Heart left ventricle (tissue), 16 donors: ENCODE measurements at regions not wholly inside any gene's neighbourhood (a gene's known extent, or its start where the extent isn't known, plus 50 kb on each side); places are given as distances from the start of the nearest gene placed in this dataset.

Experiments used
- ATAC-seq, 4 donors: fragments of 200-7000 bp; cut with Tn5 transposase; one replicate each; pipeline ENCODE4 v1.9.1; 2020 to 2022; ENCODE audit warnings: moderate library complexity in 4 of 4, mild to moderate bottlenecking in 3 of 4, moderate number of reproducible peaks in 1 of 4
- DNase-seq, 5 donors: peaks; one replicate each; pipeline ENCODE4 v3.0.0-alpha.2; 2020
- H3K27ac ChIP-seq, 12 donors: fragments of 200-600 bp; sonication (generic) in 4 of 12; one replicate each; pipeline versions ENCODE4 v1.5.0 to v1.8.0; 2016 to 2022; ENCODE audit warnings: mild to moderate bottlenecking in 2 of 12
- H3K27me3 ChIP-seq, 9 donors: fragments of 200-600 bp; sonication (generic) in 2 of 9; one replicate each; pipeline versions ENCODE4 v1.5.1 to v1.8.0; 2016 to 2022; ENCODE audit warnings: mild to moderate bottlenecking in 3 of 9
- H3K36me3 ChIP-seq, 9 donors: fragments of 200-600 bp; sonication (generic) in 2 of 9; one replicate each; pipeline versions ENCODE4 v1.5.0 to v1.8.0; 2018 to 2022; ENCODE audit warnings: mild to moderate bottlenecking in 2 of 9
- H3K4me1 ChIP-seq, 12 donors: fragments of 200-600 bp; sonication (generic) in 4 of 12; one replicate each; pipeline versions ENCODE4 v1.5.0 to v1.8.0; 2016 to 2022; ENCODE audit warnings: mild to moderate bottlenecking in 3 of 12
- H3K4me3 ChIP-seq, 12 donors: fragments of 200-600 bp; sonication (generic) in 4 of 12; one replicate each; pipeline versions ENCODE4 v1.5.0 to v1.8.0; 2017 to 2022; ENCODE audit warnings: mild to moderate bottlenecking in 9 of 12, moderate library complexity in 4 of 12
- H3K9me3 ChIP-seq, 12 donors: fragments of 200-600 bp; sonication (generic) in 4 of 12; one replicate each; pipeline versions ENCODE4 v1.5.0 to v1.8.0; 2016 to 2022; ENCODE audit warnings: mild to moderate bottlenecking in 1 of 12
- POLR2A ChIP-seq, 2 donors: fragments of 450-650 bp; IDR thresholded peaks; one replicate each; pipeline ENCODE4 v1.6.1; 2017; ENCODE audit warnings: antibody characterized with exemption in 2 of 2, mild to moderate bottlenecking in 2 of 2, moderate library complexity in 2 of 2
- WGBS, 4 donors: extraction: QIAGEN DNeasy Blood & Tissue Kit in 2 of 4; methylation state at CpG; one replicate each; pipeline versions ENCODE4 v1.1.5 to v1.1.7; 2013 to 2018; 5-methylcytosine and 5-hydroxymethylcytosine counted together
- intact Hi-C, 10 donors: fragments of 100-400 bp; cut with DNase I; formaldehyde crosslinking; loops; one replicate each; pipeline versions ENCODE4 v1.11.1 to v1.14.2; 2022
- TF ChIP-seq, protein P1 (sequence below), 12 donors: fragments of 200-600 bp; sonication (generic) in 4 of 12; IDR thresholded peaks; one replicate each; pipeline versions ENCODE4 v1.5.0 to v1.8.0; 2018 to 2022; ENCODE audit warnings: antibody characterized with exemption in 12 of 12, mild to moderate bottlenecking in 5 of 12
- donor health status: ischemic (EF 13 %, LVEDD 7.1; RV severe dilation, severe dysfunction).
- donor health status: healthy with polysubstance abuse.
- donor health status: DM: no; HTN: yes; CAD: no.
- donor health status: DM: no; HTN: no; CAD: no.
- donor health status: ischemic (EF 25% LVEDD 6.9; RV normal size, moderate dysfunction).
- donor health status: ischemic (EF 25% LVEDD 5.7; RV mildly dilated, moderate dysfunction).
- donor health status: healthy.
- donor health status: DM: yes; HTN: yes; CAD: no.
- donor health status: ischemic (EF 35%, LVEDD 5.7; RV mildly dilated, moderate dysfunction).
- donor health status: nonischemic (EF 11% LVEDD 7.7; RV severe dilation, severe dysfunction).
- donor health status: DM: yes; HTN: yes; CAD: no.
- donor health status: PGD.
- donor health status: ischemic (EF 29% LVEDD 5.4; RV normal size, mild dysfunction).
- donor health status: nonischemic (EF 23%, LVEDD 6.1; RV moderate dilation, normal function).

DNA sequence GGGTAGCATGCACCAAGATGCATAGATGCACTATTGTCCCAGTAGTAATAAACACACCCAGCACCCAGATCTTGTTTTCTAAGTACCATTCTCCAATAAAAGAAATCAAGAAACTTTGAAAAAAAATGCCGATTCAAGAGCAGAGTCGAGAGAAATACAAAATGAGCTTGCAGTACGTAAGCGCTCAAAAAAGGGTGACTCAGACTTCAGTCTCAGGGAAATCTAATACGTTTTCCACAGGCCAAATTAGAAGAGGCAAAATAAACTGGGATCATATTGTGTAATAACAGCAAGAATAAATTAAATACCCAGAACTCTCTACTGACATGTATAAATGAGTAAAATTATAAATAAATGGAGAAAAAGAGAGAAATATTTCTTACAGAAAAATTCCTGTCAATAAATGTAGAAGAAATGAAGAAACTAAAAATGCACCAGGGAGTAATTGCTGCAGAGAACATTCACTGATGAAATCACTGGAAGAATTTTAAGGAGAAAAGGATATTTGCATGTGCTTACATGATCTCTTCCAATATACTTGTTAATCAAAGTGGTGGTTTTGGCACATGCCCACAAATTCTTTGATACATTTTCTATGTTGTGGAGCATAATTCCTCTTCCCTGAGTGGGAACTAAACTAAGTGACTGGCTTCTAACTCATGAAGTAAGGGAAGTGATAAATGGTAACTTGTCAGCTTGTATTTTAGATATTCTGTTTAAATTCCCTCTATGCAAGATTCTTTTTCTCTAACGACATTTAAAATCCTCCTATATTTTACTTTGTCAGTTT is 567.6 kb upstream of the ADAMTS16 start:
- WGBS, 4 donors: 86 to 92% (median 90%) methylated on average over 6 of the region's 6 CpGs
- no peak overlapping the region for H3K27ac ChIP-seq
- no peak for ATAC-seq
- H3K4me3 ChIP-seq: no peak overlapping the region
- TF ChIP-seq, protein P1, sequence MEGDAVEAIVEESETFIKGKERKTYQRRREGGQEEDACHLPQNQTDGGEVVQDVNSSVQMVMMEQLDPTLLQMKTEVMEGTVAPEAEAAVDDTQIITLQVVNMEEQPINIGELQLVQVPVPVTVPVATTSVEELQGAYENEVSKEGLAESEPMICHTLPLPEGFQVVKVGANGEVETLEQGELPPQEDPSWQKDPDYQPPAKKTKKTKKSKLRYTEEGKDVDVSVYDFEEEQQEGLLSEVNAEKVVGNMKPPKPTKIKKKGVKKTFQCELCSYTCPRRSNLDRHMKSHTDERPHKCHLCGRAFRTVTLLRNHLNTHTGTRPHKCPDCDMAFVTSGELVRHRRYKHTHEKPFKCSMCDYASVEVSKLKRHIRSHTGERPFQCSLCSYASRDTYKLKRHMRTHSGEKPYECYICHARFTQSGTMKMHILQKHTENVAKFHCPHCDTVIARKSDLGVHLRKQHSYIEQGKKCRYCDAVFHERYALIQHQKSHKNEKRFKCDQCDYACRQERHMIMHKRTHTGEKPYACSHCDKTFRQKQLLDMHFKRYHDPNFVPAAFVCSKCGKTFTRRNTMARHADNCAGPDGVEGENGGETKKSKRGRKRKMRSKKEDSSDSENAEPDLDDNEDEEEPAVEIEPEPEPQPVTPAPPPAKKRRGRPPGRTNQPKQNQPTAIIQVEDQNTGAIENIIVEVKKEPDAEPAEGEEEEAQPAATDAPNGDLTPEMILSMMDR (IDR thresholded peaks at IDR 0.05): no peak
- no peak for TF ChIP-seq POLR2A (IDR thresholded peaks at IDR 0.05)
- DNase-seq: no peak
- peaks cover 0 to 1% (median 0%) of the 10 kb centered on the region in 12 donors for H3K9me3 ChIP-seq
- intact Hi-C loops: no loop called here
- H3K4me1 ChIP-seq: no peaks in the 10 kb centered on the region
- H3K27me3 ChIP-seq: no peaks in the 10 kb centered on the region
- H3K36me3 ChIP-seq: no peaks in the 10 kb centered on the region

DNA sequence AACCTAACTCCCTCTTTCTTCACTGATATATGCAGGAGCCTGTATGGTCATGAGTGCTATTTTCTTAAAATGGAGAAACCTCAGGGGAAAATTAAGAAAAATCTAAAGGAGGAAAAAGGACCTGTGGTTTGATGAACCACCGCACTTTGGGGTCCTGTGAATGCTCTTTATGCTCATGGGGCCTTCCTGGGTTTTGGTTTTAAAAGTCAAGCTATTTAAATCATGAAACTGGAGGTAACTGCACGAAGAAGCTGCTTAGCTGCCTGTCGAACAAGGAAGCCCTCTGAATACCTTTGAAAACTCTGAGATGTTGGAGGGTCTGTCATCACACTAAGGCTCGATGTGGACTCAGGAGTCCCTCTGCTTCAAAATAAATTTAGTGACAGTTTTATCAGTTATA is 564.5 kb upstream of the ADAMTS16 start:
- Histone ChIP-seq H3K36me3 (no peaks in the 10 kb centered on the region), H3K4me1 (no peaks in the 10 kb centered on the region), H3K4me3 (no peak overlapping the region), H3K9me3 (peaks cover 0 to 4% (median 0%) of the 10 kb centered on the region in 12 donors), H3K27ac (no peak overlapping the region), H3K27me3 (no peaks in the 10 kb centered on the region)
- no peak for DNase-seq
- TF ChIP-seq, protein P1 (IDR thresholded peaks at IDR 0.05): no peak
- no peak for TF ChIP-seq POLR2A (IDR thresholded peaks at IDR 0.05)
- intact Hi-C loops: no loop called here
- no peak for ATAC-seq
- 58 to 70% (median 67%) methylated on average over 4 of the region's 4 CpGs for whole genome bisulfite sequencing, 4 donors

DNA sequence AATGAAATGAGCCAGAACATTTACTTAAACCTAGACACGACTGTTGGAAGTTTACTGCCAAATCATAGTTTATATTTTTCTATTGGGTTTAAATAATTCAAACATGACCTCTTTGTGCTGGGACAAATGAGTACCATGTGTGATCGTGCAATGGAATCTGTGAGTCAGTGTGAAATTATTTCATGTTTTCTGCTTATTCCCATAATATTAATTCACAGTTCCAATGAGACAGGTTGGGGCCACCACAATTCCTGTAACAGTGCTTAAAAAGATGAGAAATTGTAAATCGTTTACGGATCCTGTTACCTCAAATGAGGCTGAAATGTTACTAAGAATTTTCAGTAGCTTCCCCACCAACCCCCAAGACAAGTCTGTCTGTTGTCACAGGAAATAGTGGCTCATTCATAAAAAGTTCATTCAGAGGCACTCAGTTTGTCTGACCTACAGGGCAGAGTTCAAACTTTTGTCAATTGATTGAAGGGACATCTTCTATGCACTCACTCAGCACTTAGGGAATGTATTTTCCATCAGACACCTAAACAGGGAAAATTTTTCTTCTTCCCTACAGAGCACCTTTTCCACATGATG is 563.9 kb upstream of the ADAMTS16 start:
- ATAC-seq (no peak), DNase-seq (no peak)
- H3K27ac ChIP-seq: no peak overlapping the region
- H3K4me3 ChIP-seq: no peak overlapping the region
- WGBS, 4 donors: 62 to 72% (median 65%) methylated on average over 4 of the region's 4 CpGs
- no peaks in the 10 kb centered on the region for H3K36me3 ChIP-seq
- no peaks in the 10 kb centered on the region for H3K27me3 ChIP-seq
- no peaks in the 10 kb centered on the region for H3K4me1 ChIP-seq
- TF ChIP-seq, protein P1 (IDR thresholded peaks at IDR 0.05): no peak
- no peak for TF ChIP-seq POLR2A (IDR thresholded peaks at IDR 0.05)
- H3K9me3 ChIP-seq: peaks cover 0 to 4% (median 0%) of the 10 kb centered on the region in 12 donors
- intact Hi-C loops: no loop called here

DNA sequence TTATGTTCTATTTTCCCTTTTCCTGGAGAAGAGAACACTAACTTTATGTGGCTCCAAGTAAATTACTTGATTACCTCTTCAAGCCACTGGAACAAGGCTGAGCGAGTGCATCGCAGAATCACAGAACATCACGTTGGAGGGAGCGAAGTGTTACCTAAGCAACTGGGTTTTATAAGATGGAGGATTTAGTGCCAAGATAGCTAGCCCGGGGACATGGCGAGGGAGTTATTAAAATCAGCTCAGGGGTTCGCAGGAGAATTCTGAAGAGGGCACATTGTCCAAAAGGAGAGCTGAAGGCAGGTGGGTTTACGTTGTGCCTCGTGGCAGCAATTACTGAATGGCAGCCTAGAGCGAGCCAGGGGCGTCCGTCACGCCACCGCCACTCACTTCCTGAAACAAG is 563.2 kb upstream of the ADAMTS16 start:
- intact Hi-C loops: no loop called here
- H3K4me1 ChIP-seq: no peaks in the 10 kb centered on the region
- no peak overlapping the region for H3K4me3 ChIP-seq
- DNase-seq (no peak), ATAC-seq (no peak)
- TF ChIP-seq POLR2A (IDR thresholded peaks at IDR 0.05): no peak
- TF ChIP-seq, protein P1 (IDR thresholded peaks at IDR 0.05): no peak
- no peaks in the 10 kb centered on the region for H3K27me3 ChIP-seq
- no peaks in the 10 kb centered on the region for H3K36me3 ChIP-seq
- WGBS, 4 donors: 82 to 88% (median 85%) methylated on average over 14 of the region's 14 CpGs
- H3K27ac ChIP-seq: no peak overlapping the region
- H3K9me3 ChIP-seq: peaks cover 0 to 4% (median 0%) of the 10 kb centered on the region in 12 donors
